ENCODE measurements at regions not wholly inside any gene's neighbourhood (a gene's known extent, or its start where the extent isn't known, plus 50 kb on each side); places are given as distances from the start of the nearest gene placed in this dataset.

- Histone ChIP-seq H2BK15ac (ENCODE audit: low read length) (no peak overlapping the region), H3K9ac (replicated peaks in 1 of 4; ENCODE audit: extremely low read depth in 1 of 4, low read depth in 3 of 4, low read length in 3 of 4) (no peak overlapping the region), H3K18ac (ENCODE audit: extremely low read depth, low read length) (no peak overlapping the region), H4K8ac (ENCODE audit: extremely low read depth, insufficient read depth, low read length) (no peak overlapping the region), H3K4me2 (ENCODE audit: insufficient read depth in 1 of 2, low read depth in 2 of 2, low read length in 2 of 2) (no peak overlapping the region), H3K4ac (replicated peaks; ENCODE audit: insufficient read length, low read depth, low read length) (no peak overlapping the region), H3K23ac (ENCODE audit: insufficient read length) (no peak overlapping the region), H3K27ac (ENCODE audit: low read depth, low read length) (no peak overlapping the region), H2BK12ac (ENCODE audit: low read depth, low read length) (no peak overlapping the region), H3K4me1 (replicated peaks in 1 of 4; ENCODE audit: control insufficient read depth in 3 of 4, insufficient read depth in 4 of 4, low read length in 3 of 4) (no peaks in the 10 kb centered on the region), H3K56ac (replicated peaks; ENCODE audit: insufficient read length, low read depth, low read length) (no peak overlapping the region), H4K91ac (replicated peaks; ENCODE audit: insufficient read length, low read length) (no peak overlapping the region), H3K14ac (ENCODE audit: insufficient read length) (no peak overlapping the region), H3K27me3 (replicated peaks in 1 of 4; ENCODE audit: control insufficient read depth in 3 of 4, extremely low read depth in 1 of 4, insufficient read depth in 3 of 4, low read length in 3 of 4) (no peaks in the 10 kb centered on the region), H2BK5ac (ENCODE audit: low read depth, low read length) (no peak overlapping the region), H3K4me3 (ENCODE audit: extremely low read depth in 1 of 4, insufficient read depth in 2 of 4, low read depth in 3 of 4, low read length in 4 of 4) (no peak overlapping the region), H3K23me2 (ENCODE audit: low read depth, low read length) (peaks cover 3% of the 10 kb centered on the region; the same call in 1 of the 2 replicates), H3K79me2 (ENCODE audit: control insufficient read depth in 1 of 2, insufficient read depth in 2 of 2, low read length in 2 of 2) (no peaks in the 10 kb centered on the region), H4K20me1 (replicated peaks in 1 of 2; ENCODE audit: control insufficient read depth in 1 of 2, insufficient read depth in 2 of 2, low read length in 2 of 2) (no peaks in the 10 kb centered on the region), H2BK120ac (replicated peaks; ENCODE audit: low read depth, low read length) (no peak overlapping the region), H4K5ac (ENCODE audit: insufficient read length, low read depth, low read length) (no peak overlapping the region), H2BK20ac (ENCODE audit: low read length) (no peak overlapping the region), H2AFZ (ENCODE audit: low read length) (no peak overlapping the region), H2AK5ac (ENCODE audit: low read depth, low read length) (no peak overlapping the region), H3K36me3 (ENCODE audit: control insufficient read depth in 2 of 4, insufficient read depth in 4 of 4, low read length in 3 of 4) (no peaks in the 10 kb centered on the region), H3K9me3 (ENCODE audit: insufficient read depth in 2 of 2, low read depth in 1 of 2, low read length in 1 of 2) (0 out of 4 replicates have a peak, but pooled peaks cover 0 to 3% of the 10 kb centered on the region in 2 experiments), H3K79me1 (ENCODE audit: low read depth, low read length) (no peaks in the 10 kb centered on the region)
- ChIA-PET CTCF (ENCODE audit: partially characterized antibody) (interaction anchor here (1.0 kb wide), 1 partner anchor 9 kb away, joined by 3 read pairs; no protein-coding TSS in a partner anchor), POLR2A (ENCODE audit: partially characterized antibody) (no interaction called here)
- WGBS, 2 experiments (ENCODE audit: extremely low coverage in 1 of 2, insufficient coverage in 1 of 2, insufficient read length in 1 of 2, insufficient replicate concordance in 2 of 2, low coverage in 1 of 2, low lambda C conversion rate in 2 of 2, missing lambda C conversion rate in 1 of 2), result 75% methylated on average over 2 of the region's 2 CpGs; no CpG with 5 or more reads in 1 of the 2 experiments
- TF ChIP-seq ASH2L (IDR thresholded peaks at IDR 0.05; ENCODE audit: low read length) (no peak), FOSL1 (IDR thresholded peaks at IDR 0.05; ENCODE audit: insufficient read depth, low read depth, low read length) (no peak)
- no peak for DNase-seq (ENCODE audit: low read depth in 1 of 2, low spot score in 2 of 2)
- FAIRE-seq, result no peak
These were observed 106.6 kb downstream of the MAF start for GRCh38 chr16:79493911-79494310.

Measured in H1 (cell line).